K562 (cell line): ENCODE measurements at regions not wholly inside any gene's neighbourhood (a gene's known extent, or its start where the extent isn't known, plus 50 kb on each side); places are given as distances from the start of the nearest gene placed in this dataset.

Experiments used
- ATAC-seq: fragments of 200-7000 bp; cut with Tn5 transposase; 3 replicates; pipeline ENCODE4 v1.9.1; 2020; ENCODE audit warnings: moderate library complexity
- BruUV-seq: library from RNA; stranded (reverse); fragments of 400-500 nt; replicated peaks from 2 replicates; lab custom pipeline; 2021; lab: Mats Ljungman, UMichigan
- CTCF ChIA-PET: fragments of 300-600 bp; formaldehyde crosslinking; extraction: SDS; loops from one replicate; lab custom pipeline; 2021; ENCODE audit warnings: low intra/inter-chr PET ratio; lab: Yijun Ruan, JAX
- POLR2A ChIA-PET: fragments of 300-600, 350-650 bp; sonication (Branson Sonifier 250); formaldehyde crosslinking; extraction: SDS; loops from one replicate; lab custom pipeline; 2021; ENCODE audit warnings: antibody characterized with exemption, inconsistent platforms; lab: Yijun Ruan, JAX
- DNase-seq, 4 experiments: peaks; one replicate each; pipeline versions ENCODE4 v3.0.0 to v3.0.0-alpha.2; 2011 to 2018; ENCODE audit warnings: low spot score in 3 of 4, mixed read lengths in 3 of 4; ENCODE audit errors: extremely low read depth in 1 of 4
- FAIRE-seq: peaks from 2 replicates; lab custom pipeline; 2011; peaks lifted over from hg19 to GRCh38; lab: Jason Lieb, UNC
- H2AFZ ChIP-seq: 2 replicates; pipeline ENCODE4 v1.6.0; 2011; ENCODE audit warnings: low read depth, low read length, control low read depth, inconsistent platforms
- H3K27ac ChIP-seq: fragments of 200-600 bp; 3 replicates; pipeline ENCODE4 v1.8.0; 2011; ENCODE audit warnings: low read depth, mild to moderate bottlenecking, control low read depth, inconsistent platforms, low read length, moderate library complexity, mixed read lengths; ENCODE audit errors: extremely low read depth
- H3K27me3 ChIP-seq, 2 experiments: fragments of 300-600 bp in 1 of 2; 2 replicates in 1 of 2; 3 replicates in 1 of 2; pipeline versions ENCODE4 v1.6.0 to v1.8.0; 2011; ENCODE audit warnings: inconsistent platforms in 2 of 2, low read length in 2 of 2, mild to moderate bottlenecking in 1 of 2, mixed read lengths in 1 of 2, moderate library complexity in 1 of 2; ENCODE audit not compliant: control insufficient read depth in 2 of 2, insufficient read depth in 2 of 2
- H3K36me3 ChIP-seq: fragments of 300-600 bp; 3 replicates; pipeline ENCODE4 v1.8.0; 2011; ENCODE audit warnings: mild to moderate bottlenecking, low read length, inconsistent platforms; ENCODE audit not compliant: control insufficient read depth, insufficient read depth
- H3K4me1 ChIP-seq, 2 experiments: fragments of 200-600 bp in 1 of 2; replicated peaks in 1 of 2; 2 replicates in 1 of 2; 3 replicates in 1 of 2; pipeline versions ENCODE4 v1.5.1 to v1.8.0; 2011; ENCODE audit warnings: inconsistent platforms in 2 of 2, low read length in 2 of 2, mild to moderate bottlenecking in 1 of 2, mixed read lengths in 1 of 2, moderate library complexity in 1 of 2; ENCODE audit not compliant: control insufficient read depth in 2 of 2, insufficient read depth in 2 of 2
- H3K4me2 ChIP-seq: 2 replicates; pipeline ENCODE4 v1.6.1; 2011; ENCODE audit warnings: low read length, control low read depth, inconsistent platforms, mixed read lengths; ENCODE audit not compliant: insufficient read depth
- H3K4me3 ChIP-seq: fragments of 200-600 bp; sonication (generic), shearing (Covaris generic); 2 replicates; pipeline ENCODE4 v1.5.1; 2016; ENCODE audit warnings: control low read depth, inconsistent platforms
- H3K79me2 ChIP-seq: fragments of 200-600 bp; 3 replicates; pipeline ENCODE4 v1.8.0; 2011; ENCODE audit warnings: low read length, inconsistent platforms; ENCODE audit not compliant: control insufficient read depth, insufficient read depth
- H3K9ac ChIP-seq, 2 experiments: 2 replicates each; pipeline versions ENCODE4 v1.6.0 to v1.6.1; 2011; ENCODE audit warnings: low read depth in 2 of 2, low read length in 2 of 2, control low read depth in 1 of 2, inconsistent platforms in 1 of 2, mild to moderate bottlenecking in 1 of 2, mixed read lengths in 1 of 2; ENCODE audit not compliant: insufficient read depth in 1 of 2
- H3K9me1 ChIP-seq: one replicate; pipeline ENCODE4 v1.6.0; 2011; ENCODE audit warnings: inconsistent platforms, mild to moderate bottlenecking, low read length, moderate library complexity; ENCODE audit not compliant: control insufficient read depth, insufficient read depth
- H3K9me3 ChIP-seq: replicated peaks from 2 replicates; pipeline ENCODE4 v1.5.1; 2011; ENCODE audit warnings: low read depth, low read length, inconsistent platforms; ENCODE audit not compliant: control insufficient read depth, insufficient read depth
- H4K20me1 ChIP-seq: replicated peaks from 2 replicates; pipeline ENCODE4 v1.6.1; 2011; ENCODE audit warnings: low read length, inconsistent platforms, mixed read lengths; ENCODE audit not compliant: control insufficient read depth, insufficient read depth
- AFF4 ChIP-seq: sonication (generic); formaldehyde crosslinking; IDR thresholded peaks from 2 replicates; pipeline ENCODE4 v1.8.0; 2023; ENCODE audit warnings: mild to moderate bottlenecking, missing genetic modification reagents
- CLOCK ChIP-seq: fragments of 250-450 bp; sonication (Bioruptor Pico); IDR thresholded peaks from 2 replicates; pipeline ENCODE4 v1.4.0; 2020; ENCODE audit warnings: mild to moderate bottlenecking, moderate library complexity, borderline replicate concordance
- DNMT1 ChIP-seq: fragments of 450-650 bp; IDR thresholded peaks from 2 replicates; pipeline ENCODE4 v1.6.1; 2016; ENCODE audit warnings: antibody characterized with exemption, mild to moderate bottlenecking
- GATAD2B ChIP-seq: fragments of 450-650 bp; IDR thresholded peaks from 2 replicates; pipeline ENCODE4 v1.6.1; 2017; ENCODE audit warnings: mild to moderate bottlenecking, borderline replicate concordance
- POLR3A ChIP-seq: IDR thresholded peaks from 2 replicates; pipeline ENCODE4 v1.6.1; 2011; ENCODE audit warnings: borderline replicate concordance, mild to moderate bottlenecking, moderate library complexity; ENCODE audit not compliant: insufficient read length, insufficient read depth; ENCODE audit errors: extremely low read depth
- STAT6 ChIP-seq: sonication (generic); formaldehyde crosslinking; IDR thresholded peaks from 2 replicates; pipeline ENCODE4 v1.8.1; 2023; ENCODE audit warnings: mild to moderate bottlenecking, missing genetic modification reagents
- SUPT5H ChIP-seq: fragments of 450-650 bp; IDR thresholded peaks from 2 replicates; pipeline ENCODE4 v1.6.1; 2016
- ZBTB5 ChIP-seq: fragments of 450-650 bp; IDR thresholded peaks from 2 replicates; pipeline ENCODE4 v1.6.1; 2017; ENCODE audit warnings: antibody characterized with exemption
- ZC3H8 ChIP-seq: fragments of 450-650 bp; IDR thresholded peaks from 2 replicates; pipeline ENCODE4 v1.6.1; 2017
- ZNF253 ChIP-seq: fragments of 250-450 bp; sonication (Bioruptor Pico); conservative IDR thresholded peaks from 2 replicates; pipeline ENCODE4 v1.6.1; 2021; ENCODE audit warnings: mild to moderate bottlenecking
- WGBS: fragments of 100-300 bp; shearing (Covaris generic); methylation state at CpG from one replicate; pipeline ENCODE4 v1.1.6; 2016; ENCODE audit warnings: low coverage, mixed read lengths; ENCODE audit not compliant: insufficient coverage; ENCODE audit errors: missing lambda C conversion rate; 5-methylcytosine and 5-hydroxymethylcytosine counted together
- in situ Hi-C: fragments of 300-500 bp; cut with MboI; formaldehyde crosslinking; loops from 4 replicates; pipeline ENCODE4 v1.15.0; 2018; ENCODE audit warnings: inconsistent platforms, mixed read lengths
- intact Hi-C: fragments of 100-400 bp; cut with micrococcal nuclease; formaldehyde crosslinking; loops from 2 replicates; pipeline ENCODE4 v1.14.2; 2022

GRCh38 chr9:117545846-117546245 is 131.0 kb upstream of the ASTN2 start:
- Histone ChIP-seq H3K79me2 (no peaks in the 10 kb centered on the region), H3K4me1 (no peaks in the 10 kb centered on the region), H3K9me1 (no peaks in the 10 kb centered on the region), H2AFZ (no peak overlapping the region), H3K9me3 (no peaks in the 10 kb centered on the region), H3K36me3 (no peaks in the 10 kb centered on the region), H3K27me3 (no peaks in the 10 kb centered on the region), H3K27ac (no peak overlapping the region), H3K4me2 (no peak overlapping the region), H3K9ac (no peak overlapping the region), H3K4me3 (no peak overlapping the region), H4K20me1 (no peaks in the 10 kb centered on the region)
- FAIRE-seq = no peak
- intact Hi-C loops (no loop called here), in situ Hi-C loops (no loop called here)
- no peak for ATAC-seq
- 0% methylated on average over 1 of the region's 1 CpG for WGBS
- ChIA-PET POLR2A (no interaction called here), CTCF (no interaction called here)
- no peak for DNase-seq
- no TSS peak for BruUV-seq
- TF ChIP-seq STAT6 (CRISPR knock-in tag) (no peak), ZNF253 (CRISPR knock-in tag) (no peak), DNMT1 (no peak), ZC3H8 (no peak), AFF4 (CRISPR knock-in tag) (no peak), ZBTB5 (no peak), SUPT5H (no peak), POLR3A (no peak), GATAD2B (no peak), CLOCK (CRISPR knock-in tag) (no peak)
